ENCODE measurements at regions not wholly inside any gene's neighbourhood (a gene's known extent, or its start where the extent isn't known, plus 50 kb on each side); places are given as distances from the start of the nearest gene placed in this dataset.
A peak's percentile ranks its signal among the peaks of the same experiment; 100 is the strongest.

- Histone ChIP-seq H3K4me1 (ENCODE audit: control insufficient read depth, insufficient read depth, low read length, poor library complexity, severe bottlenecking) (no peaks in the 10 kb centered on the region), H3K9me3 (ENCODE audit: control insufficient read depth in 2 of 2, low read length in 2 of 2) (no peaks in the 10 kb centered on the region), H3K27me3 (ENCODE audit: control insufficient read depth, insufficient read depth, low read length) (no peaks in the 10 kb centered on the region), H3K36me3 (ENCODE audit: control insufficient read depth, insufficient read depth, low read length) (no peaks in the 10 kb centered on the region), H3K4me3 (ENCODE audit: low read depth, low read length) (no peak overlapping the region), H3K27ac (ENCODE audit: insufficient read depth, low read length, poor library complexity, severe bottlenecking) (no peak overlapping the region)
- Mint-ChIP-seq H3K27me3 (no peaks in the 10 kb centered on the region), H3K36me3 (no peaks in the 10 kb centered on the region), H3K4me1 (no peaks in the 10 kb centered on the region), H3K9me3 (peaks cover 0 to 5% (median 0%) of the 10 kb centered on the region in 7 donors), H3K4me3 (no peak overlapping the region), H3K27ac (no peak overlapping the region)
- DNase-seq (no peak), ATAC-seq (ENCODE audit: low read depth in 2 of 2) (no peak)
Observed at GRCh38 chr12:125871811-125872594, 806.8 kb downstream of the AACS start.

GRCh38 chr12:125873016-125873415 lies 807.8 kb downstream of the AACS start:
- DNase-seq (no peak), ATAC-seq (ENCODE audit: low read depth in 2 of 2) (no peak)
- no peak overlapping the region for H3K4me3 Mint-ChIP-seq
- Histone ChIP-seq H3K27me3 (ENCODE audit: control insufficient read depth, insufficient read depth, low read length) (no peaks in the 10 kb centered on the region), H3K9me3 (ENCODE audit: control insufficient read depth in 2 of 2, low read length in 2 of 2) (no peaks in the 10 kb centered on the region), H3K36me3 (ENCODE audit: control insufficient read depth, insufficient read depth, low read length) (no peaks in the 10 kb centered on the region), H3K27ac (ENCODE audit: insufficient read depth, low read length, poor library complexity, severe bottlenecking) (no peak overlapping the region), H3K4me3 (ENCODE audit: low read depth, low read length) (no peak overlapping the region), H3K4me1 (ENCODE audit: control insufficient read depth, insufficient read depth, low read length, poor library complexity, severe bottlenecking) (no peaks in the 10 kb centered on the region)
- H3K4me1 Mint-ChIP-seq, result no peaks in the 10 kb centered on the region
- H3K27me3 Mint-ChIP-seq, result no peaks in the 10 kb centered on the region
- peaks cover 0 to 4% (median 0%) of the 10 kb centered on the region in 7 donors for H3K9me3 Mint-ChIP-seq
- H3K27ac Mint-ChIP-seq, result no peak overlapping the region
- no peaks in the 10 kb centered on the region for H3K36me3 Mint-ChIP-seq

- no peak for ATAC-seq (ENCODE audit: low read depth in 2 of 2)
- Mint-ChIP-seq H3K9me3 (peaks cover 0 to 4% (median 0%) of the 10 kb centered on the region in 7 donors), H3K27me3 (no peaks in the 10 kb centered on the region), H3K36me3 (no peaks in the 10 kb centered on the region), H3K27ac (no peak overlapping the region), H3K4me1 (no peaks in the 10 kb centered on the region), H3K4me3 (no peak overlapping the region)
- H3K9me3 ChIP-seq (ENCODE audit: control insufficient read depth in 2 of 2, low read length in 2 of 2), result no peaks in the 10 kb centered on the region
- no peaks in the 10 kb centered on the region for H3K4me1 ChIP-seq (ENCODE audit: control insufficient read depth, insufficient read depth, low read length, poor library complexity, severe bottlenecking)
- H3K27me3 ChIP-seq (ENCODE audit: control insufficient read depth, insufficient read depth, low read length), result no peaks in the 10 kb centered on the region
- H3K27ac ChIP-seq (ENCODE audit: insufficient read depth, low read length, poor library complexity, severe bottlenecking), result no peak overlapping the region
- H3K4me3 ChIP-seq (ENCODE audit: low read depth, low read length), result no peak overlapping the region
- H3K36me3 ChIP-seq (ENCODE audit: control insufficient read depth, insufficient read depth, low read length), result no peaks in the 10 kb centered on the region
- no peak for DNase-seq
Observed at GRCh38 chr12:125878483-125878882, 813.2 kb downstream of the AACS start.

- DNase-seq (no peak), ATAC-seq (ENCODE audit: low read depth in 2 of 2) (no peak)
- H3K4me1 Mint-ChIP-seq, result no peaks in the 10 kb centered on the region
- H3K9me3 ChIP-seq (ENCODE audit: control insufficient read depth in 2 of 2, low read length in 2 of 2), result no peaks in the 10 kb centered on the region
- no peak overlapping the region for H3K27ac ChIP-seq (ENCODE audit: insufficient read depth, low read length, poor library complexity, severe bottlenecking)
- no peak overlapping the region for H3K27ac Mint-ChIP-seq
- no peak overlapping the region for H3K4me3 Mint-ChIP-seq
- no peaks in the 10 kb centered on the region for H3K36me3 ChIP-seq (ENCODE audit: control insufficient read depth, insufficient read depth, low read length)
- H3K4me1 ChIP-seq (ENCODE audit: control insufficient read depth, insufficient read depth, low read length, poor library complexity, severe bottlenecking), result no peaks in the 10 kb centered on the region
- H3K36me3 Mint-ChIP-seq, result no peaks in the 10 kb centered on the region
- H3K4me3 ChIP-seq (ENCODE audit: low read depth, low read length), result no peak overlapping the region
- no peaks in the 10 kb centered on the region for H3K27me3 Mint-ChIP-seq
- H3K27me3 ChIP-seq (ENCODE audit: control insufficient read depth, insufficient read depth, low read length), result no peaks in the 10 kb centered on the region
- H3K9me3 Mint-ChIP-seq, result peaks cover 0 to 10% (median 4%) of the 10 kb centered on the region in 7 donors
Observed at GRCh38 chr12:125882141-125882540, 816.9 kb downstream of the AACS start.

GRCh38 chr12:125888921-125889320 lies 823.7 kb downstream of the AACS start:
- H3K27ac ChIP-seq (ENCODE audit: insufficient read depth, low read length, poor library complexity, severe bottlenecking), result no peak overlapping the region
- Mint-ChIP-seq H3K36me3 (no peaks in the 10 kb centered on the region), H3K27ac (no peak overlapping the region), H3K27me3 (no peaks in the 10 kb centered on the region), H3K4me1 (no peaks in the 10 kb centered on the region), H3K4me3 (no peak overlapping the region), H3K9me3 (peaks cover 3 to 14% (median 4%) of the 10 kb centered on the region in 7 donors)
- no peaks in the 10 kb centered on the region for H3K36me3 ChIP-seq (ENCODE audit: control insufficient read depth, insufficient read depth, low read length)
- H3K9me3 ChIP-seq (ENCODE audit: control insufficient read depth in 2 of 2, low read length in 2 of 2), result no peaks in the 10 kb centered on the region
- no peaks in the 10 kb centered on the region for H3K27me3 ChIP-seq (ENCODE audit: control insufficient read depth, insufficient read depth, low read length)
- H3K4me3 ChIP-seq (ENCODE audit: low read depth, low read length), result no peak overlapping the region
- no peak for DNase-seq
- ATAC-seq (ENCODE audit: low read depth in 2 of 2), result no peak
- no peaks in the 10 kb centered on the region for H3K4me1 ChIP-seq (ENCODE audit: control insufficient read depth, insufficient read depth, low read length, poor library complexity, severe bottlenecking)

GRCh38 chr12:125889742-125890141 lies 824.5 kb downstream of the AACS start:
- ATAC-seq (ENCODE audit: low read depth in 2 of 2), result no peak

GRCh38 chr12:125890366-125890905 lies 825.2 kb downstream of the AACS start:
- Histone ChIP-seq H3K4me1 (ENCODE audit: control insufficient read depth, insufficient read depth, low read length, poor library complexity, severe bottlenecking) (no peaks in the 10 kb centered on the region), H3K9me3 (ENCODE audit: control insufficient read depth in 2 of 2, low read length in 2 of 2) (no peaks in the 10 kb centered on the region), H3K27me3 (ENCODE audit: control insufficient read depth, insufficient read depth, low read length) (no peaks in the 10 kb centered on the region), H3K4me3 (ENCODE audit: low read depth, low read length) (no peak overlapping the region), H3K36me3 (ENCODE audit: control insufficient read depth, insufficient read depth, low read length) (no peaks in the 10 kb centered on the region), H3K27ac (ENCODE audit: insufficient read depth, low read length, poor library complexity, severe bottlenecking) (no peak overlapping the region)
- H3K4me3 Mint-ChIP-seq, result no peak overlapping the region
- ATAC-seq (ENCODE audit: low read depth in 2 of 2) (no peak), DNase-seq (no peak)
- no peaks in the 10 kb centered on the region for H3K27me3 Mint-ChIP-seq
- H3K9me3 Mint-ChIP-seq, result peaks cover 0 to 5% (median 2%) of the 10 kb centered on the region in 7 donors
- no peaks in the 10 kb centered on the region for H3K36me3 Mint-ChIP-seq
- H3K4me1 Mint-ChIP-seq, result no peaks in the 10 kb centered on the region
- H3K27ac Mint-ChIP-seq, result no peak overlapping the region

More at GRCh38 chr12:125889742-125890141, 824.5 kb downstream of the AACS start:
- Mint-ChIP-seq H3K36me3 (no peaks in the 10 kb centered on the region), H3K4me3 (no peak overlapping the region), H3K27me3 (no peaks in the 10 kb centered on the region), H3K27ac (no peak overlapping the region), H3K4me1 (no peaks in the 10 kb centered on the region), H3K9me3 (peaks cover 0 to 10% (median 3%) of the 10 kb centered on the region in 7 donors)
- Histone ChIP-seq H3K9me3 (ENCODE audit: control insufficient read depth in 2 of 2, low read length in 2 of 2) (no peaks in the 10 kb centered on the region), H3K4me1 (ENCODE audit: control insufficient read depth, insufficient read depth, low read length, poor library complexity, severe bottlenecking) (no peaks in the 10 kb centered on the region), H3K4me3 (ENCODE audit: low read depth, low read length) (no peak overlapping the region), H3K27ac (ENCODE audit: insufficient read depth, low read length, poor library complexity, severe bottlenecking) (no peak overlapping the region), H3K27me3 (ENCODE audit: control insufficient read depth, insufficient read depth, low read length) (no peaks in the 10 kb centered on the region), H3K36me3 (ENCODE audit: control insufficient read depth, insufficient read depth, low read length) (no peaks in the 10 kb centered on the region)
- DNase-seq, result no peak

GRCh38 chr12:125890971-125891370 lies 825.7 kb downstream of the AACS start:
- Mint-ChIP-seq H3K36me3 (no peaks in the 10 kb centered on the region), H3K4me1 (no peaks in the 10 kb centered on the region), H3K9me3 (peaks cover 0 to 5% (median 0%) of the 10 kb centered on the region in 7 donors), H3K4me3 (no peak overlapping the region), H3K27me3 (no peaks in the 10 kb centered on the region), H3K27ac (peak overlapping the region in 1 of 3 donors; percentile 57)
- Histone ChIP-seq H3K4me3 (ENCODE audit: low read depth, low read length) (no peak overlapping the region), H3K9me3 (ENCODE audit: control insufficient read depth in 2 of 2, low read length in 2 of 2) (no peaks in the 10 kb centered on the region), H3K27ac (ENCODE audit: insufficient read depth, low read length, poor library complexity, severe bottlenecking) (no peak overlapping the region), H3K27me3 (ENCODE audit: control insufficient read depth, insufficient read depth, low read length) (no peaks in the 10 kb centered on the region), H3K36me3 (ENCODE audit: control insufficient read depth, insufficient read depth, low read length) (no peaks in the 10 kb centered on the region), H3K4me1 (ENCODE audit: control insufficient read depth, insufficient read depth, low read length, poor library complexity, severe bottlenecking) (no peaks in the 10 kb centered on the region)
- DNase-seq (no peak), ATAC-seq (ENCODE audit: low read depth in 2 of 2) (no peak)
